Small intestine (tissue), 7 donors: ENCODE measurements at regions not wholly inside any gene's neighbourhood (a gene's known extent, or its start where the extent isn't known, plus 50 kb on each side); places are given as distances from the start of the nearest gene placed in this dataset.
A peak's percentile ranks its signal among the peaks of the same experiment; 100 is the strongest.
"Not testable (repeated sequence)": the region's sequence is repeated elsewhere in the genome, so short reads cannot be mapped to it uniquely, and the experiment has no call there.

Experiments used
- DNase-seq, 2 donors: peaks; one replicate each; pipeline versions ENCODE4 v3.0.0 to v3.0.0-alpha.2; 2013
- FAIRE-seq: peaks from 2 replicates; lab custom pipeline; 2012; peaks lifted over from hg19 to GRCh38; lab: Jason Lieb, UNC
- H3K27ac ChIP-seq, 3 donors: one replicate each; pipeline ENCODE4 v1.5.1; 2013; ENCODE audit warnings: low read length in 2 of 3, mild to moderate bottlenecking in 2 of 3, control low read depth in 1 of 3, inconsistent platforms in 1 of 3, low read depth in 1 of 3, moderate library complexity in 1 of 3
- H3K27me3 ChIP-seq, 3 donors: one replicate each; pipeline ENCODE4 v1.6.1; 2013; ENCODE audit warnings: low read length in 3 of 3, inconsistent platforms in 1 of 3; ENCODE audit not compliant: control insufficient read depth in 3 of 3, insufficient read depth in 3 of 3
- H3K36me3 ChIP-seq, 3 donors: one replicate each; pipeline ENCODE4 v1.6.1; 2013; ENCODE audit warnings: low read length in 3 of 3, inconsistent platforms in 1 of 3, low read depth in 1 of 3, mild to moderate bottlenecking in 1 of 3, moderate library complexity in 1 of 3; ENCODE audit not compliant: control insufficient read depth in 3 of 3, insufficient read depth in 2 of 3
- H3K4me1 ChIP-seq, 3 donors: one replicate each; pipeline ENCODE4 v1.6.1; 2013; ENCODE audit warnings: low read length in 2 of 3, inconsistent platforms in 1 of 3, low read depth in 1 of 3, mild to moderate bottlenecking in 1 of 3, moderate library complexity in 1 of 3; ENCODE audit not compliant: control insufficient read depth in 3 of 3, insufficient read depth in 2 of 3
- H3K4me3 ChIP-seq, 3 donors: one replicate each; pipeline ENCODE4 v1.5.1; 2013; ENCODE audit warnings: low read length in 3 of 3, control low read depth in 1 of 3, inconsistent platforms in 1 of 3, low read depth in 1 of 3, mild to moderate bottlenecking in 1 of 3, moderate library complexity in 1 of 3
- H3K9me3 ChIP-seq, 2 donors: one replicate each; pipeline ENCODE4 v1.6.1; 2013; ENCODE audit warnings: low read depth in 1 of 2, low read length in 1 of 2; ENCODE audit not compliant: control insufficient read depth in 2 of 2, insufficient read depth in 1 of 2
- WGBS, 3 donors: extraction: QIAGEN DNeasy Blood & Tissue Kit; methylation state at CpG; one replicate each; pipeline ENCODE4 v1.1.7; 2013; 5-methylcytosine and 5-hydroxymethylcytosine counted together
- donor health status: healthy with polysubstance abuse.
- donor health status: control.
- donor health status: control.
- donor health status: Bipolar disorder and iron deficiency.
- donor health status: healthy.

DNA sequence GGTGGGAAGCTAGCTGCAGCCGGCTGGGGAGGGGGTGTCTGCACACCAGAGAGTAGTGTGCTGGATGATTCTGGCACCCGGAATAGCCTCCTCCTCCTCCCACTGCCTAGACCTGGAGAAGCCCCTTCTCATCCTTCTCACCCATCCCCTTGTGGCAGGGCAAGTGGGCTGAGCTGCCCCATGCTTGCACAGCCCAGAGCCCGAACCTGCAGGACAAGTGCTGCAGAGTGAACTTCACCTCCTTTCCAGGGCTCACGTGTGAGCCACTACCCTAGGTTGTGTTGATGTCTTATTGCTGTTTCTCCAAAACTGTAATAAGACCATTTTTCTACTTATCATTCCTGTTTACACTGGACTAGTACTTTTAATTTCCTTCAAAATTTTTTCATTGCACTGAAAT, 56.1 kb upstream of the GLYATL1B start:
- FAIRE-seq (no peak), DNase-seq (peak; percentile 4 to 6)
- no peak overlapping the region for H3K4me3 ChIP-seq
- peaks cover 0 to 3% of the 10 kb centered on the region in 2 donors for H3K9me3 ChIP-seq
- H3K27ac ChIP-seq: no peak overlapping the region
- H3K36me3 ChIP-seq: no peaks in the 10 kb centered on the region
- H3K27me3 ChIP-seq: no peaks in the 10 kb centered on the region
- WGBS, 3 donors: 39 to 70% (median 56%) methylated on average over 4 of the region's 4 CpGs
- peaks cover 0 to 7% (median 2%) of the 10 kb centered on the region in 3 donors for H3K4me1 ChIP-seq

DNA sequence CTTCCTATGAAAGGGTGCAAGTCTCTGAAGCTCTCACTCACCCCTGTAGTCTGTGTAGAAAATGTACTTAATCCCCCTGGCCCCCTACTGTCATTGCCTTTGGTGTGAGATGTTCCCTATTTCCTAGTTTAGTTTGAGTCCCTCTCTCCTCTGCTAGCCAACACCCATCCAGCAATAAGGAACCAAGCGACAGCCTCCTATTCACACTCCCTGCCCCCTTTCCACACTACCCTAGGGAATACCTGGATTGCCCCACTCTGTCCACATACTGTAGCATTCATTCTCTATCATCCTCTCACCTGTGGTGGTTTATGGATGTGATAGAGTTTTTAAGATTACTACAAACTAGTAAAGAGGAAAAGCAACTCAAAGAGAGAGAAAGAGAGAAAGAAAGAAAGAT, 54.4 kb upstream of the GLYATL1B start:
- H3K4me1 ChIP-seq, DNase-seq, H3K4me3 ChIP-seq, H3K36me3 ChIP-seq, H3K27me3 ChIP-seq, H3K27ac ChIP-seq, FAIRE-seq, H3K9me3 ChIP-seq: not testable (repeated sequence)
- 74 to 88% (median 76%) methylated on average over 1 of the region's 1 CpG for WGBS, 3 donors
